HCT116 (cell line): ENCODE measurements at regions not wholly inside any gene's neighbourhood (a gene's known extent, or its start where the extent isn't known, plus 50 kb on each side); places are given as distances from the start of the nearest gene placed in this dataset.

Source experiments
- ATAC-seq: fragments of 200-7000 bp; cut with Tn5 transposase; 2 replicates; pipeline ENCODE4 v1.9.1; 2020; ENCODE audit warnings: mild to moderate bottlenecking, moderate library complexity
- BruUV-seq: library from RNA; stranded (reverse); fragments of 400-500 nt; replicated peaks from 2 replicates; lab custom pipeline; 2021; lab: Mats Ljungman, UMichigan
- CTCF ChIA-PET: fragments of 300-600 bp; sonication (Branson Sonifier 250); formaldehyde crosslinking; loops from one replicate; lab custom pipeline; 2021; ENCODE audit warnings: antibody characterized with exemption; lab: Charles Lee
- POLR2A ChIA-PET: fragments of 300-600, 350-600 bp; sonication (Branson Sonifier 250); formaldehyde crosslinking; loops from one replicate; lab custom pipeline; 2021; ENCODE audit warnings: antibody characterized with exemption; lab: Charles Lee
- RAD21 ChIA-PET, 2 experiments: fragments of 300-600 bp; sonication (Branson Sonifier 250); formaldehyde crosslinking; loops; one replicate each; lab custom pipeline; 2023; ENCODE audit warnings: low total read pairs in 2 of 2; ENCODE audit not compliant: uncharacterized antibody in 2 of 2, unreplicated experiment in 2 of 2, low non-redundant PET in 1 of 2; lab: Charles Lee
- DNase-seq: peaks from one replicate; pipeline ENCODE4 v3.0.0-alpha.2; 2010; ENCODE audit warnings: low read depth, low spot score
- H2AFZ ChIP-seq: fragments of 200-600 bp; shearing (Covaris generic), sonication (generic); 2 replicates; pipeline ENCODE4 v1.6.1; 2017; ENCODE audit warnings: low read depth, mixed run types, mixed read lengths, antibody characterized with exemption, low read length; ENCODE audit not compliant: poor library complexity, severe bottlenecking
- H3K27ac ChIP-seq: 2 replicates; pipeline ENCODE4 v1.5.1; 2012; ENCODE audit warnings: low read depth, low read length
- H3K27me3 ChIP-seq: fragments of 200-600 bp; sonication (generic); 2 replicates; pipeline ENCODE4 v1.6.1; 2016; ENCODE audit warnings: mixed run types, low read length, mixed read lengths; ENCODE audit not compliant: insufficient read depth
- H3K36me3 ChIP-seq, 2 experiments: fragments of 200-500 bp in 1 of 2; fragments of 200-600 bp in 1 of 2; sonication (Bioruptor generic) in 1 of 2; sonication (generic) in 1 of 2; 2 replicates each; pipeline versions ENCODE4 v1.5.1 to v1.6.1; 2014 to 2016; ENCODE audit warnings: low read length in 2 of 2, inconsistent platforms in 1 of 2, mixed read lengths in 1 of 2, mixed run types in 1 of 2; ENCODE audit not compliant: insufficient read depth in 2 of 2, control insufficient read depth in 1 of 2
- H3K4me1 ChIP-seq, 2 experiments: fragments of 200-600 bp in 1 of 2; sonication (generic) in 1 of 2; 2 replicates each; pipeline versions ENCODE4 v1.5.1 to v1.6.1; 2012 to 2017; ENCODE audit warnings: low read length in 2 of 2, inconsistent platforms in 1 of 2, mild to moderate bottlenecking in 1 of 2, mixed read lengths in 1 of 2, mixed run types in 1 of 2, moderate library complexity in 1 of 2; ENCODE audit not compliant: insufficient read depth in 2 of 2, control insufficient read depth in 1 of 2
- H3K4me2 ChIP-seq: fragments of 200-600 bp; sonication (generic); 2 replicates; pipeline ENCODE4 v1.6.1; 2017; ENCODE audit warnings: mixed run types, low read length, mixed read lengths
- H3K4me3 ChIP-seq, 2 experiments: fragments of 200-600 bp in 1 of 2; sonication (generic) in 1 of 2; replicated peaks in 1 of 2; 2 replicates each; pipeline ENCODE4 v1.5.1; 2011 to 2016; ENCODE audit warnings: low read length in 2 of 2, control low read depth in 1 of 2, low read depth in 1 of 2, mild to moderate bottlenecking in 1 of 2, mixed read lengths in 1 of 2, mixed run types in 1 of 2
- H3K79me2 ChIP-seq: fragments of 200-600 bp; sonication (generic); 2 replicates; pipeline ENCODE4 v1.6.1; 2017; ENCODE audit warnings: mild to moderate bottlenecking, mixed run types, low read length, moderate library complexity, mixed read lengths; ENCODE audit not compliant: insufficient read depth
- H3K9ac ChIP-seq: fragments of 200-600 bp; sonication (generic); 2 replicates; pipeline ENCODE4 v1.6.1; 2016; ENCODE audit warnings: low read length, mixed read lengths
- H3K9me2 ChIP-seq: fragments of 200-600 bp; sonication (generic), shearing (Covaris generic); 2 replicates; pipeline ENCODE4 v1.6.1; 2017; ENCODE audit warnings: mixed run types, mild to moderate bottlenecking, moderate library complexity; ENCODE audit not compliant: insufficient read depth
- H3K9me3 ChIP-seq, 2 experiments: fragments of 200-500 bp in 1 of 2; fragments of 200-600 bp in 1 of 2; sonication (Bioruptor generic) in 1 of 2; sonication (generic) in 1 of 2; 2 replicates each; pipeline ENCODE4 v1.6.1; 2014 to 2017; ENCODE audit warnings: low read length in 2 of 2, mixed read lengths in 2 of 2, inconsistent platforms in 1 of 2, low read depth in 1 of 2, mild to moderate bottlenecking in 1 of 2, mixed run types in 1 of 2, moderate library complexity in 1 of 2; ENCODE audit not compliant: control insufficient read depth in 1 of 2, insufficient read depth in 1 of 2
- H4K20me1 ChIP-seq: fragments of 200-600 bp; sonication (generic), shearing (Covaris generic); 2 replicates; pipeline ENCODE4 v1.6.1; 2017; ENCODE audit warnings: mixed run types, mild to moderate bottlenecking, moderate library complexity; ENCODE audit not compliant: insufficient read depth
- ATF3 ChIP-seq: IDR thresholded peaks from 2 replicates; pipeline ENCODE4 v1.6.1; 2012
- CBX3 ChIP-seq: IDR thresholded peaks from 2 replicates; pipeline ENCODE4 v1.6.1; 2012; ENCODE audit warnings: low read depth
- CEBPB ChIP-seq: IDR thresholded peaks from 2 replicates; pipeline ENCODE4 v1.6.1; 2012; ENCODE audit warnings: low read depth
- CTCF ChIP-seq, 3 experiments: fragments of 200-600 bp in 1 of 3; sonication (generic) in 1 of 3; IDR thresholded peaks in 2 of 3; conservative IDR thresholded peaks in 1 of 3; 2 replicates each; pipeline ENCODE4 v1.5.1; 2012 to 2017; ENCODE audit warnings: low read depth in 2 of 3, low read length in 2 of 3, antibody characterized with exemption in 1 of 3, borderline replicate concordance in 1 of 3, control low read depth in 1 of 3, mild to moderate bottlenecking in 1 of 3, mixed read lengths in 1 of 3, mixed run types in 1 of 3, moderate library complexity in 1 of 3; ENCODE audit not compliant: insufficient read depth in 1 of 3
- EGR1 ChIP-seq: IDR thresholded peaks from 2 replicates; pipeline ENCODE4 v1.6.1; 2012; ENCODE audit warnings: low read depth
- ELF1 ChIP-seq: IDR thresholded peaks from 2 replicates; pipeline ENCODE4 v1.6.1; 2012; ENCODE audit warnings: low read depth, borderline replicate concordance
- EZH2 ChIP-seq: fragments of 200-600 bp; sonication (generic); IDR thresholded peaks from 2 replicates; pipeline ENCODE4 v1.6.1; 2017; ENCODE audit warnings: antibody characterized with exemption, mixed run types
- EZH2phosphoT487 ChIP-seq: fragments of 200-600 bp; IDR thresholded peaks from 2 replicates; pipeline ENCODE4 v1.6.1; 2018; ENCODE audit warnings: antibody characterized with exemption, borderline replicate concordance
- FOSL1 ChIP-seq: IDR thresholded peaks from 2 replicates; pipeline ENCODE4 v1.6.1; 2012; ENCODE audit warnings: low read depth
- JUND ChIP-seq: IDR thresholded peaks from 2 replicates; pipeline ENCODE4 v1.6.1; 2012
- POLR2A ChIP-seq: IDR thresholded peaks from 2 replicates; pipeline ENCODE4 v1.7.0; 2011; ENCODE audit warnings: borderline replicate concordance; ENCODE audit not compliant: insufficient read depth, insufficient read length; ENCODE audit errors: extremely low read depth
- POLR2AphosphoS5 ChIP-seq: IDR thresholded peaks from 2 replicates; pipeline ENCODE4 v1.6.1; 2011; ENCODE audit warnings: mild to moderate bottlenecking, low read depth, low read length, moderate library complexity
- RAD21 ChIP-seq: IDR thresholded peaks from 2 replicates; pipeline ENCODE4 v1.6.1; 2012; ENCODE audit warnings: low read depth, mild to moderate bottlenecking
- REST ChIP-seq: IDR thresholded peaks from 2 replicates; pipeline ENCODE4 v1.6.1; 2012; ENCODE audit warnings: low read depth
- SIN3A ChIP-seq: IDR thresholded peaks from 2 replicates; pipeline ENCODE4 v1.6.1; 2012; ENCODE audit warnings: low read depth
- SRF ChIP-seq: IDR thresholded peaks from 2 replicates; pipeline ENCODE4 v1.6.1; 2012; ENCODE audit warnings: low read depth
- TCF7L2 ChIP-seq: IDR thresholded peaks from 2 replicates; pipeline ENCODE4 v1.7.0; 2011; ENCODE audit warnings: borderline replicate concordance, inconsistent platforms; ENCODE audit not compliant: insufficient read depth, insufficient read length; ENCODE audit errors: extremely low read depth
- YY1 ChIP-seq: IDR thresholded peaks from 2 replicates; pipeline ENCODE4 v1.6.1; 2011; ENCODE audit warnings: low read length, low read depth, moderate library complexity, mild to moderate bottlenecking; ENCODE audit not compliant: insufficient replicate concordance; ENCODE audit errors: extremely low read depth
- ZFX ChIP-seq: fragments of 450-650 bp; IDR thresholded peaks from 2 replicates; pipeline ENCODE4 v1.6.1; 2017
- ZNF274 ChIP-seq: fragments of 200-500 bp; sonication (Bioruptor generic); IDR thresholded peaks from 2 replicates; pipeline ENCODE4 v1.6.1; 2014; ENCODE audit warnings: mild to moderate bottlenecking, low read depth, low read length, inconsistent platforms
- intact Hi-C: fragments of 100-400 bp; cut with micrococcal nuclease; formaldehyde crosslinking; loops from 2 replicates; pipeline ENCODE4 v1.10.0; 2022

- RAD21 ChIA-PET: no interaction called here
- no peak for ATAC-seq
Observed at GRCh38 chr12:84653482-84653881, 259.1 kb downstream of the SLC6A15 start.

More at GRCh38 chr12:84653482-84653881, 259.1 kb downstream of the SLC6A15 start:
- no peaks in the 10 kb centered on the region for H3K9me3 ChIP-seq
- BruUV-seq: no TSS peak
- TF ChIP-seq RAD21: no peak
- no peak for TF ChIP-seq ATF3
- no peak for TF ChIP-seq ELF1
- TF ChIP-seq TCF7L2: no peak
- TF ChIP-seq ZFX: no peak
- no peak for TF ChIP-seq FOSL1
- no peak for TF ChIP-seq EZH2
- TF ChIP-seq EGR1: no peak
- TF ChIP-seq SRF: no peak
- no peak for TF ChIP-seq SIN3A
- TF ChIP-seq JUND: no peak
- TF ChIP-seq CBX3: no peak
- no peak for TF ChIP-seq POLR2AphosphoS5
- no peak for TF ChIP-seq CTCF (IDR thresholded peaks at IDR 0.05 in 2 of 3, conservative IDR thresholded peaks at IDR 0.05 in 1 of 3; ENCODE audit: borderline replicate concordance in 1 of 3, insufficient read depth in 1 of 3, low read depth in 2 of 3, low read length in 2 of 3)
- TF ChIP-seq YY1: no peak
- no peak for TF ChIP-seq EZH2phosphoT487
- TF ChIP-seq ZNF274: no peak
- TF ChIP-seq CEBPB: no peak
- no peak for TF ChIP-seq POLR2A
- no peak for TF ChIP-seq REST
- TF ChIP-seq, all 23 proteins: peak for 0
- ChIA-PET CTCF (no interaction called here), POLR2A (no interaction called here)
- DNase-seq: no peak
- Histone ChIP-seq H3K4me2 (no peak overlapping the region), H3K9ac (no peak overlapping the region), H3K9me2 (no peaks in the 10 kb centered on the region), H2AFZ (no peak overlapping the region), H3K27ac (no peak overlapping the region), H3K79me2 (no peaks in the 10 kb centered on the region), H3K36me3 (no peaks in the 10 kb centered on the region), H3K4me1 (no peaks in the 10 kb centered on the region), H4K20me1 (no peaks in the 10 kb centered on the region), H3K4me3 (no peak overlapping the region), H3K27me3 (no peaks in the 10 kb centered on the region)
- intact Hi-C loops: no loop called here
